Spleen (tissue), 11 donors: ENCODE measurements at regions not wholly inside any gene's neighbourhood (a gene's known extent, or its start where the extent isn't known, plus 50 kb on each side); places are given as distances from the start of the nearest gene placed in this dataset.

ENCODE experiments used
- DNase-seq: peaks from one replicate; pipeline ENCODE4 v3.0.0-alpha.2; 2020
- H3K27ac ChIP-seq, 8 donors: fragments of 200-600 bp; sonication (generic) in 7 of 8; 1 replicate in 4 of 8; 2 replicates in 4 of 8; pipeline versions ENCODE4 v1.5.0 to v1.8.0; 2016 to 2021; ENCODE audit warnings: inconsistent platforms in 4 of 8, mild to moderate bottlenecking in 4 of 8, moderate library complexity in 1 of 8
- H3K27me3 ChIP-seq, 7 donors: fragments of 200-600 bp; sonication (generic) in 6 of 7; replicated peaks in 1 of 7; 1 replicate in 4 of 7; 2 replicates in 3 of 7; pipeline versions ENCODE4 v1.5.0 to v1.8.0; 2016 to 2021; ENCODE audit warnings: inconsistent platforms in 3 of 7, mild to moderate bottlenecking in 1 of 7
- H3K36me3 ChIP-seq, 6 donors: fragments of 200-600 bp; sonication (generic) in 5 of 6; 1 replicate in 4 of 6; 2 replicates in 2 of 6; pipeline versions ENCODE4 v1.5.0 to v1.8.0; 2016 to 2021; ENCODE audit warnings: inconsistent platforms in 2 of 6
- H3K4me1 ChIP-seq, 6 donors: fragments of 200-600 bp; sonication (generic) in 5 of 6; 1 replicate in 3 of 6; 2 replicates in 3 of 6; pipeline versions ENCODE4 v1.5.0 to v1.8.0; 2016 to 2021; ENCODE audit warnings: inconsistent platforms in 3 of 6
- H3K4me3 ChIP-seq, 8 donors: fragments of 200-600 bp; sonication (generic) in 7 of 8; 1 replicate in 4 of 8; 2 replicates in 4 of 8; pipeline versions ENCODE4 v1.5.0 to v1.8.0; 2016 to 2021; ENCODE audit warnings: inconsistent platforms in 4 of 8, mild to moderate bottlenecking in 4 of 8, moderate library complexity in 2 of 8
- H3K9me3 ChIP-seq, 8 donors: fragments of 200-600 bp; sonication (generic) in 7 of 8; 1 replicate in 4 of 8; 2 replicates in 4 of 8; pipeline versions ENCODE4 v1.5.0 to v1.8.0; 2016 to 2021; ENCODE audit warnings: inconsistent platforms in 4 of 8
- POLR2A ChIP-seq, 3 donors: fragments of 450-650 bp; IDR thresholded peaks; one replicate each; pipeline ENCODE4 v1.5.1; 2017; ENCODE audit warnings: antibody characterized with exemption in 3 of 3, mild to moderate bottlenecking in 1 of 3
- POLR2AphosphoS5 ChIP-seq, 3 donors: sonication (generic); formaldehyde crosslinking; IDR thresholded peaks; one replicate each; pipeline ENCODE4 v1.5.1; 2017; ENCODE audit warnings: antibody characterized with exemption in 3 of 3
- WGBS, 5 donors: extraction: QIAGEN DNeasy Blood & Tissue Kit in 3 of 5; methylation state at CpG; one replicate each; pipeline versions ENCODE4 v1.1.5 to v1.1.7; 2013 to 2018; 5-methylcytosine and 5-hydroxymethylcytosine counted together
- intact Hi-C: fragments of 100-400 bp; cut with DNase I; formaldehyde crosslinking; loops from one replicate; pipeline ENCODE4 v1.15.0; 2023; ENCODE audit warnings: low total_unique reads
- TF ChIP-seq, protein P1 (sequence below), 11 experiments: fragments of 200-600 bp in 7 of 11; fragments of 450-650 bp in 4 of 11; sonication (generic) in 4 of 11; IDR thresholded peaks in 8 of 11; conservative IDR thresholded peaks in 3 of 11; 1 replicate in 7 of 11; 2 replicates in 4 of 11; pipeline versions ENCODE4 v1.4.0 to v1.8.0; 2016 to 2021; ENCODE audit warnings: antibody characterized with exemption in 11 of 11, inconsistent platforms in 4 of 11, mild to moderate bottlenecking in 1 of 11
- donor health status: healthy with polysubstance abuse.
- donor health status: DM: no; HTN: no; CAD: no; lungs with moderate emphysema.
- donor health status: DM: no; HTN: no; CAD: no.
- donor health status: Bipolar disorder and iron deficiency.
- donor health status: healthy.
- donor health status: DM: no; HTN: no; CAD: no.
- donor health status: DM: yes; HTN: yes; CAD: no.

DNA sequence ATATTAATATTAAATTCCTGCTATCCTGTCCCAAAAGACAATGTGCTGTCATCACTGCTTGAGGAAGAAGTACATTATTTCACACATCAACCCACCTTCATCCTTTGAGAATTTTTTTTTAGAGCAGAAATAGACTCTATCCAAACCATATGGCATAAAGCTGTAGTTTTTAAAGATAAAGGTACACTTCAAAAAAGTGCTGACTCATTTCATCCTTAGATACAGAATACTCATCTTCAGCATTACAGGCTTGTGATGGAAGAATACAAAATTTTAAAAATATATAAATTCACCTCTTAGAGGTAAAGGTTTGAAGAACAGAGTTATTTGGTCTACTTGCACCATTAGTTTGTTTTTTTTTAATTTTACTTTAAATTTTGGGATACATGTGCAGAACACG lies 126.7 kb upstream of the ERG start:
- Histone ChIP-seq H3K9me3 (peaks cover 0 to 12% (median 6%) of the 10 kb centered on the region in 8 donors), H3K27ac (no peak overlapping the region), H3K36me3 (no peaks in the 10 kb centered on the region), H3K27me3 (no peaks in the 10 kb centered on the region), H3K4me3 (no peak overlapping the region), H3K4me1 (no peaks in the 10 kb centered on the region)
- no peak for DNase-seq
- 89 to 100% (median 96%) methylated on average over 1 of the region's 1 CpG for WGBS, 5 donors
- intact Hi-C loops = no loop called here
- TF ChIP-seq, protein P1, sequence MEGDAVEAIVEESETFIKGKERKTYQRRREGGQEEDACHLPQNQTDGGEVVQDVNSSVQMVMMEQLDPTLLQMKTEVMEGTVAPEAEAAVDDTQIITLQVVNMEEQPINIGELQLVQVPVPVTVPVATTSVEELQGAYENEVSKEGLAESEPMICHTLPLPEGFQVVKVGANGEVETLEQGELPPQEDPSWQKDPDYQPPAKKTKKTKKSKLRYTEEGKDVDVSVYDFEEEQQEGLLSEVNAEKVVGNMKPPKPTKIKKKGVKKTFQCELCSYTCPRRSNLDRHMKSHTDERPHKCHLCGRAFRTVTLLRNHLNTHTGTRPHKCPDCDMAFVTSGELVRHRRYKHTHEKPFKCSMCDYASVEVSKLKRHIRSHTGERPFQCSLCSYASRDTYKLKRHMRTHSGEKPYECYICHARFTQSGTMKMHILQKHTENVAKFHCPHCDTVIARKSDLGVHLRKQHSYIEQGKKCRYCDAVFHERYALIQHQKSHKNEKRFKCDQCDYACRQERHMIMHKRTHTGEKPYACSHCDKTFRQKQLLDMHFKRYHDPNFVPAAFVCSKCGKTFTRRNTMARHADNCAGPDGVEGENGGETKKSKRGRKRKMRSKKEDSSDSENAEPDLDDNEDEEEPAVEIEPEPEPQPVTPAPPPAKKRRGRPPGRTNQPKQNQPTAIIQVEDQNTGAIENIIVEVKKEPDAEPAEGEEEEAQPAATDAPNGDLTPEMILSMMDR (IDR thresholded peaks at IDR 0.05 in 8 of 11, conservative IDR thresholded peaks at IDR 0.05 in 3 of 11) = no peak
- TF ChIP-seq POLR2AphosphoS5 (IDR thresholded peaks at IDR 0.05) (no peak), POLR2A (IDR thresholded peaks at IDR 0.05) (no peak)

DNA sequence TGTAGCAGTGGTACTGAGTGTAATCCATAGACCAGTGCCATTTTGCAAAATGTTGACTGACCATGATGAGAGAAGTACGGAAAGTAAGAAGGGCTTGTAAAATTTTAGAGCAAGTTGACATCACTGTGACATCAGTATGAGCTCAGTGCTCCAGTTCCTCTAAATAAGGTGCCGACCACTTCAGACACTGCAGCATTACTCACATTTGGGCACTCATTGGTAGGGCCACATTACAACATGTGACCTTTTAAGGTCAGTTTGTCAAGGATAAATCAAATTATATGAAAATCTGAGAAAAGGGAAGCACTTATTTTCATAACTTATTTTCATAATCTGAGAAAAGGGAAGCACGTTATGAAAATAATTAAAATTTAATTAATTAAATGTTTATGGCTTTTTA lies 128.0 kb upstream of the ERG start:
- WGBS, 5 donors = 81 to 92% (median 86%) methylated on average over 3 of the region's 3 CpGs
- H3K4me1 ChIP-seq = no peaks in the 10 kb centered on the region
- no peak for DNase-seq
- H3K36me3 ChIP-seq = no peaks in the 10 kb centered on the region
- H3K27ac ChIP-seq = no peak overlapping the region
- H3K9me3 ChIP-seq = peaks cover 0 to 15% (median 12%) of the 10 kb centered on the region in 8 donors
- TF ChIP-seq POLR2AphosphoS5 (IDR thresholded peaks at IDR 0.05) (no peak), POLR2A (IDR thresholded peaks at IDR 0.05) (no peak)
- TF ChIP-seq, protein P1 (IDR thresholded peaks at IDR 0.05 in 8 of 11, conservative IDR thresholded peaks at IDR 0.05 in 3 of 11) = no peak
- intact Hi-C loops = no loop called here
- peaks cover 0 to under 1% (median 0%) of the 10 kb centered on the region in 7 donors for H3K27me3 ChIP-seq
- H3K4me3 ChIP-seq = no peak overlapping the region

DNA sequence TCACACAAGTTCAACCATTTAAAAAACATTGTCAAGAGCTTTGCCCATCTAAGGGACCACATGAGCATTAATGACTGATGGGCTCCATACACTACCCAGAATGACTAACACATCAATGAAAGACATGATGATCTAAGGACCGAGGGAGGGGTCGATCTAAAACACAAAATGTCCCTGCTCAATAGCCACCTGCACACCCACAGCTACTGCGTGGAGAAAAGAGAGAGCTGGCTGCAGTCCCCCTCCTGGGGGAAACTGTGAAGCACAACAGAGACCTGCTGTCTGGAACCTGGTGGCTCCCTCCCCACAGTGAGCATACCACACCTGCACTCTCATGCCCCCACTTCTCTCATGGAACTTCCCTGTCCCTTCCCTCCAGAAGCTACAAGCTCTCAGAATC lies 130.1 kb upstream of the ERG start:
- no peaks in the 10 kb centered on the region for H3K4me1 ChIP-seq
- peaks cover 0 to 15% (median 13%) of the 10 kb centered on the region in 8 donors for H3K9me3 ChIP-seq
- 76 to 96% (median 88%) methylated on average over 3 of the region's 3 CpGs for WGBS, 5 donors
- TF ChIP-seq POLR2A (IDR thresholded peaks at IDR 0.05) (no peak), POLR2AphosphoS5 (IDR thresholded peaks at IDR 0.05) (no peak)
- TF ChIP-seq, protein P1 (IDR thresholded peaks at IDR 0.05 in 8 of 11, conservative IDR thresholded peaks at IDR 0.05 in 3 of 11) = no peak
- no peak overlapping the region for H3K27ac ChIP-seq
- DNase-seq = no peak
- H3K27me3 ChIP-seq = peaks cover 0 to 6% (median 0%) of the 10 kb centered on the region in 7 donors
- no peak overlapping the region for H3K4me3 ChIP-seq
- intact Hi-C loops = no loop called here
- no peaks in the 10 kb centered on the region for H3K36me3 ChIP-seq

DNA sequence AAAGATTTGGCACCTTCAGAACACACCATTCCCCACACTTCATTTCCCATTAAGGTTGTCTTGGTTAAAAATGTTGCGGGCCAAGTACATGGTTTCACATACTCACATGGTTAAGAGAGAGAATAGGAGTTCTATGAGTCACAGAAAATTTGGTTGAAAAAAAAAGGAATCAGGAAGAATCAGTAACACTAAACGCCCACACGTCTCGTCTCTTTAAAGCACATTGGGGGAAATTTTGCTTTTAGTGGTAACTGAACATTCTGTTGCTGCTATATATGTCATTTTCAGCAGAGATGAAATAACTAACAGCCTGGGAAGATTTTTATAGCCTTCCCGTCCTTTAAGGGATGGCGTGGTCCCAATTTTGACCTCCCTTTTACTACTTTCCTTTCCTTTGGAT lies 132.9 kb upstream of the ERG start:
- Histone ChIP-seq H3K36me3 (no peaks in the 10 kb centered on the region), H3K4me3 (no peak overlapping the region), H3K27ac (no peak overlapping the region), H3K4me1 (no peaks in the 10 kb centered on the region), H3K9me3 (peaks cover 0 to 26% (median 18%) of the 10 kb centered on the region in 8 donors), H3K27me3 (peaks cover 0 to 6% (median 0%) of the 10 kb centered on the region in 7 donors)
- intact Hi-C loops = no loop called here
- 61 to 80% (median 74%) methylated on average over 6 of the region's 6 CpGs for WGBS, 5 donors
- no peak for TF ChIP-seq POLR2AphosphoS5 (IDR thresholded peaks at IDR 0.05)
- TF ChIP-seq, protein P1 (IDR thresholded peaks at IDR 0.05 in 8 of 11, conservative IDR thresholded peaks at IDR 0.05 in 3 of 11) = no peak
- no peak for TF ChIP-seq POLR2A (IDR thresholded peaks at IDR 0.05)
- DNase-seq = no peak
